GM21528 (cell line): ENCODE measurements at regions not wholly inside any gene's neighbourhood (a gene's known extent, or its start where the extent isn't known, plus 50 kb on each side); places are given as distances from the start of the nearest gene placed in this dataset.

Experiments
- ATAC-seq: cut with Tn5 transposase; IDR thresholded peaks from one replicate; pipeline ENCODE4 v1.9.1; 2021; ENCODE audit warnings: mild to moderate bottlenecking, moderate library complexity; ENCODE audit not compliant: unreplicated experiment, low FRiP score

DNA sequence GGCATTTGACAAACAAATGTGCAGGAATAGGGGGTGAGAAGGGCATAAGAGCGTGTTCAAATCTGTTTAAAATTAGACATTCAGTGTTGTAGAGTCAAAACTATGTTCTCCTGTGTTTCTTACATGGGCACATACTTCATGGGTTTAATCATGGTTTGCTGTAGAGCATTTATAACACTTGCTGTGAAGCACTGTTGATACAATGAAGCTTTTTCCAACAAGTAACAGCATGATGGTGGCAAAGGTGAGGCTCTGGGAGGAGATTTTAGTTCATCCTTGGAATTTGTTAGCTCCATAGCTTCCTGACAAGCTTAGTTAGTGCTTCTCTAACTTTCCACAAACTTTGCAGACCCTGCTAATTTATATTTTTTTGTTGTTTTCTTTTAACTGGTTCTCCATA, 900.7 kb downstream of the TFAP2A start:
- no peak for ATAC-seq

DNA sequence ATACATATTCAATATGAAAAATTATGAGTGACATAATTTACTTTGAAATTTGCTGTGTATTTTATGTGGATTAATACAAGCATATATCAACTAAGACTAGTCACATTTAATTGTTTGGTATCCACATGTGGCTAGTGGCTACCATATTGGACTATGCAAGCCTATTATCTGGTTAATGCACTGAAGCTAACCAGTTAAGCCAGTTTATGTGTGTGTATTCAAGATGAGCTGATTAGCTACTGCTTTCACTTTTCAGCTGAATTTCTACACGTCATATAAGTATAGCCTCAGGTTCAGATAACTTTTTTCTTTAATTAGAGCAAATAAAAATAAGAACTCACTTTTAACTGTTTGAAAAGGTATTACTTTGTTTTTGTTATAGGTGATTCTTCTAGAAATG, 903.7 kb downstream of the TFAP2A start:
- ATAC-seq, result no peak

- no peak for ATAC-seq
Observed at GRCh38 chr6:9507136-9507895, 907.6 kb downstream of the TFAP2A start.

- ATAC-seq, result no peak
Observed at GRCh38 chr6:9504191-9504590, 910.7 kb downstream of the TFAP2A start.

DNA sequence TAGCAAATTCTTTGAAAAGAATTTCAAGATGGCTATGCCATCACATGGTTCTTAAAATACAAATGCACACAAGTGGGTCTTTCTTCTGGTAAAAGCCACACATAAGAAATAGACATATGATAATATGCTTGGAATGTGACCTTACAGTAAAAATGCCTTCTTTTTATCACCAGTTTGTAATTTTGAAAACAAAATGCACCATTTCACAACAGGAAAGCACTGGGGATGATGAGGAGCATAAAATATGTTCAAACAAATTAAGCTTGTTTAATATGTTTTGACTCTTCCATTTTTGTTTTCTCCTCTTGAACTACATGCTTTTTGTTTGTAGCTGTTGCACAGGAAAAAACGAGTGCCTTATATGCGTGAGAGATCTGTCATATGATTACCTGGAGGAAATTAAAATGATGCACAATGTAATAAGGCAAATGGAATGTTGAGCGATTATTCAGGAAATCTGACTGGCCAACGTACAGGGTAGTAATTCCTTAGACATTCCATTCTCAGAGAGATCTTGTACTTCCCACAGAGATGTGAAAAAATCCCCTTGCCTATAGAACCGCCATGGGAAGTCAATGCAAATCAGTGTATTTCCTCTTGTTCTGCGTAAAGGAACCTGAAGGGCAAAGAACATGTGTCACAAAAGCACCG, 911.6 kb downstream of the TFAP2A start:
- ATAC-seq, result no peak

DNA sequence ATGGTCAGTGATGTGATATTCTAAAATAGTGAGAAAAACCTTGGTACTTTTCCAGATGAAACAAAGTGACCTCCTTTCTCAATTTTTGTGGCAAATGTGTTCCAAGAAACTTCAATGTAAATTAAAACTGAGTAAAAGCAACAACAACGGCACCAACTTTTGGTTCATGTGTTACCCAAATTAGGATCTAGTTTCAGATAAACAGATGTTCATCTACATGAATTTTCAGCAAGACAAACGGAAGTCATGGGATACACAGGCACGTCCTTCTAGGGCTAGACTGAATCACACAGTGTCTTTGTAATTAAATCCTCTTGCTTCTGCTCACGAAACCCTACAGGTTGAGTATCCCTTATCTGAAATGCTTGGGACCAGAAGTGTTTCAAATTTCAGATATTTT, 915.2 kb downstream of the TFAP2A start:
- ATAC-seq, result no peak

GRCh38 chr6:9496837-9497236, 918.0 kb downstream of the TFAP2A start:
- ATAC-seq, result no peak

- ATAC-seq, result no peak
Observed at GRCh38 chr6:9494864-9495263, 920.0 kb downstream of the TFAP2A start.

DNA sequence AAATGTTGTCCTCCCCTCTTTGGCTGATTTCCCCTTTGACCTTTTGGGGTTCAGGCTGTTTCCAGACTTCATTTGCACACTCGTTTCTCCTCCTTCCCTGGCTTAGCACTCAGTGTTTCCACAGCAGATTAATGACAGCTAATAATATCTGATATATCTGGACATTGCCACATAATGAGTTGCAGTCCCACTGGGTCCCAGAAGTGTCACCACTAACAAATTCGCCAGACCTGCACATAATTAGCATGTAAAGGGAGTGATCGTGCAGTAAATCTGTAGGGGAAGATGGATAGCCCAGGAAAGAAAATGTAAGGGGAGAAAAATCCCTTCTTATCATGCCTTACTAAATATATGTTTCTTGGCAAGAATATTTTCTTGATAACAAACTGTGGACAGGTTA, 922.1 kb downstream of the TFAP2A start:
- ATAC-seq, result no peak

DNA sequence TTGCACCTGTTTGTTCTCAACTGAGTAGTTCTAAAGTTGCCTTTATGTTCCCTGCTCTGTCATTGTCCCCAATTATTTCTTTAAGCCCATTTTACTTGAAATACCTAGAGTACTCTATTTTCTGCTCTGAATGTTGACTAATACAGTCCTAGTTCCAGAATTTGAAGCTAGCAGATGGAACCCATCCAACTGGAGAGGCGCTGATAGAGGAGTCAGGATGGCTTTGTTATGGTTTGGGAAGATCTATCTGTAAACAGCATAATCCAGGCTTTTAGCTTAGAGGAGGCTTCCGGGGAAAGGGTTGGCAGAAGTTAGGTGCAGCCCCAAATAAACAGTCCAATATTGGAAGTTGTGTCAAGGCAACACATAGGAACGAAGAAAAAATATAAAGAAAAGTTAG, 927.7 kb downstream of the TFAP2A start:
- ATAC-seq, result no peak

GRCh38 chr6:9485992-9486391, 928.9 kb downstream of the TFAP2A start:
- no peak for ATAC-seq

DNA sequence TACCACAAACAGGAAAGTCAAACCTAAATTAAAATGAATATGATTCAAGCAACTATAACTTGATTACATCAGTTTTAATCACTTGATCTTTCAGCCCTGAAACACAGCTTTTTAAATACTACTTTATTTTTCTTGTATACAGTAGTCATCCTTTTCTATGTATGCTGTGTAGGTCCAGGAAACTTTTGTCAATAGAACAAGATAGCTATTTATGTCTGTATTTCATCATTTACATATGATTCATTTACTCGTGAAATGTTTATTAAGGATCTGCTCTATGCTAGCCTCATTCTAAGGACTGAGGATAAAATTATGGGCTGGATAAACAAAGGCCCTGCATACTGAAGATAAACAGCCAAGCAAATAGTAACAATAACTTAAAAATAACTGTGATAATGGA, 930.2 kb downstream of the TFAP2A start:
- no peak for ATAC-seq

GRCh38 chr6:9484091-9484490, 930.8 kb downstream of the TFAP2A start:
- no peak for ATAC-seq

DNA sequence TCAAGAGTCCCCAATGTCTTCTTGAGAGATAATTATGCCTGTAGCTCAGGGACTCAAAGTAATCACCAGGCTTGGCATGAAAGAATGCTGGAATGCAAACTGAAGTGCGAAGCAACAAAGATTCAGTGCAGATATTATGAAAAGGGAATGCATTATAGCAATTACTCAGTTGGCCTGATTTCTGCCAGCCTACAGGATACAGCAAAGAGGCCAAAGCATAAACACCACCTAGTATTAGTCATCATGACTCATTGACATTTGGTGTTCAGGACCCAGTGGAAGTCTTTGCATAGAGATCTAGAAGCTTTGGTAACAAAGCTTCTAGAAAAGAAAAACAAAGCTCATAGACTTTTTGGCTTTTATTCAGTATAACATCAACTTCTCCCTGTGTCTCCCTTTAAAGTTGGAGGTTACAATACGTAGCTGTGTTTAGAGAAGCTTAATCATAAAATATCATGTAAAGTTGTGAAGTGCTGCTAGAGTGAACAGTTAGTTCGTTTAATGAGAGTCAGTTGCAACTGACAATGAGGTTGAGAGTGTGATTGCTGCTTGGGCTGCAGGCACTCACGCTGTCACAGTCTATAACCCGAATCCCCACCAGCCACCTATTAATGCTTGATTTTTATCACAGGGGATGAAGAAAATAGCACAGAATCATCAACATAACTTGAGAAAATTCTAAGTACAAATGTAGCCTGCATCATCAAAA, 932.7 kb downstream of the TFAP2A start:
- no peak for ATAC-seq

DNA sequence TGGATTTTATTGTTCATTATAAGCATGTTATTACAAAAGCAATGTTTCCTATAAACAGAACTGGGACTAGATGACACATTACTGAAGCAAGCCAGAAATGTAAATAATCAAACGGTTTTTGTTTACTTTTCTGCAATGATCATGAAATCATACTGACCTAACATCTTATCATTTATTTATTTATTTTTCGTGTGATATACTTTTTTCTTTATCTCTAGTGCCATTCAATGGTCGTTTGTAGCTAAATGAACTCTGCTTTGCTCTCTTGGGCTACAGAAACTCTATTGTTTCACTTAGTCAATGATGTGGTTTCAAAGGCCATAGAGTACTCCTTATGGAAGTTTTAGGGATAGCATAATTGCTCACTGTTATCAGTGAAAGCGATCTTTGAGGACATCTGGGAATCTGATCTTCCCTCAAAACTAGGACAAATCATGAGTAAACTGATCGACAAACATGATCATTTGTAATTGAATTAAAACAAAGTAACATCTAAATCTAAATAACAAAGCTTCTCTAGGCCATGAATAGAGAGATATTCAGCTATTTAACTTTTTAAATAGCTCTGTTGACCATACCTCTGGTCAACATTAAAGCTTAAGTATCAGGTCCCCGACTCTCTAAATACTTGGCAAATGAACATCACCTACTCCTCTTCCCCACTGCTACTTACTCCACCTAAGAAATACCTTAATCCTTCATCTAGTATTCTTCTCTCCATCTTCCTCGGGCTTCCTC, 933.4 kb downstream of the TFAP2A start:
- ATAC-seq, result no peak

GRCh38 chr6:9468277-9468676, 946.6 kb downstream of the TFAP2A start:
- no peak for ATAC-seq

GRCh38 chr6:9467741-9468140, 947.1 kb downstream of the TFAP2A start:
- ATAC-seq, result no peak

- ATAC-seq, result no peak
Observed at GRCh38 chr6:9464583-9464982, 950.3 kb downstream of the TFAP2A start.

DNA sequence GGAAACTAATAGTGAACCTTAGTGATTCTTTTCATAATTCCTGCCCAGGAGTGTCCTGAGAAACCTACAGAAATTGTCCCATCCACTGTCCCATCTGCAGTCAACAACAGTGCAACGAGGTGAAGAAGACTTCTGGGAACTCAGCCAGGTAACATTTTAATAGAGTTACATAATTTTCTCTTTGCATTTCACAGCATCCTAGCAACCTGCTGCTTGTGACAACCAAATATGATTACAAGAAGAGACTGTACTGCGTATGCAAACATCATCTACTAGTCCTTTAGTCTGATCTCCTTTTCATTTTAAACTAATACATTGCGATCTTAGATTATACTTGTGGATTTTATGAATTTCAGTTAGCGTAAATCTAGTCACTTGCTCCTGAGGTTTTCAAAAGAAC, 951.6 kb downstream of the TFAP2A start:
- ATAC-seq, result no peak

DNA sequence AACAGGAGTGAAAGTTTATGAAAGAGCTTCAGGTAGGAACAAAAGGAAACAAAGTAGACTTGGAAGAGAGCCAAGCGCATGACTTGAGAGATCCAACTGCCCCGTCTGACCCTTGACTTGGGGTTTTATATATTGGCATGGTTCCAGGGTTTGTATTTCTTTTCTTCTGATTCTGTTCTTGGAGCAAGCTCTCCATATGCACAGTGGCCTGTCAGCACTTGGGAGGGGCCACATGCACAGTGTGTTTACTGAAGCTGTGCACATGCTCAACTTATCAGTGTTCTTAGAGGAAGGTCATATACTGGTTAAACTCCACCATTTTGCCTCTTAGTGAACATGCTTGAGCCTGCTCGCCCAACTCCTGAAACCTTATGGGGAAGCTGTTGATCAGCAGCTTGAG, 953.7 kb downstream of the TFAP2A start:
- ATAC-seq, result no peak

GRCh38 chr6:9458424-9458823, 956.5 kb downstream of the TFAP2A start:
- ATAC-seq, result no peak
